NB4 (cell line): ENCODE measurements at regions not wholly inside any gene's neighbourhood (a gene's known extent, or its start where the extent isn't known, plus 50 kb on each side); places are given as distances from the start of the nearest gene placed in this dataset.

Experiments used
- DNase-seq: peaks from one replicate; pipeline ENCODE4 v3.0.0; 2010; ENCODE audit warnings: low read depth
- H3K4me3 ChIP-seq: one replicate; pipeline ENCODE4 v1.5.1; 2011; ENCODE audit warnings: mild to moderate bottlenecking, low read depth, low read length, moderate library complexity
- MYC ChIP-seq: IDR thresholded peaks from 2 replicates; pipeline ENCODE4 v1.6.1; 2011; ENCODE audit warnings: low read depth, low read length
- POLR2A ChIP-seq: IDR thresholded peaks from 2 replicates; pipeline ENCODE4 v1.6.1; 2011; ENCODE audit warnings: mild to moderate bottlenecking; ENCODE audit not compliant: insufficient read length; ENCODE audit errors: extremely low read depth
- TF ChIP-seq, protein P1 (sequence below): IDR thresholded peaks from one replicate; pipeline ENCODE4 v1.5.1; 2012; ENCODE audit warnings: low read depth, low read length
- TF ChIP-seq, protein P2 (sequence below): IDR thresholded peaks from 2 replicates; pipeline ENCODE4 v1.6.1; 2011; ENCODE audit warnings: low read depth, low read length

DNA sequence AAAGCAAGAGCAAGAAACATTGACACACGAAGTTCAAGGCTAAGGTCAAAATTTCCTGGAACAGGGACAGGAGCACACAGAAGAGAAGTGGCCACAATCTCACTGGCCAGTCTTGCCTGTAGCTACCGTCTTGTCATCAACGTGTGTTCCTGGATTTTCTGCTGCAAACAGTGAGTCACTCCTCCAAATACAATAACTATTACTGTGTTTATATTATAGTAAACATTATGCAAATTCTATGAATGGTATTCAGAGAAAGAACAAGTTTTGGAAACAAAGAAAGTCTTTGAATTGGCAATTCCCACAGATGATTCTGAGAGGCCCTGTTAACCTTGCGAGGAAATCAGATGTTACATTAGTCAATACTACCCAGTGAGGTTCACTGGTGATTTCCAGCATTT lies 220.5 kb downstream of the FAM43A start:
- no peak for DNase-seq
- TF ChIP-seq MYC = no peak
- TF ChIP-seq POLR2A = no peak
- TF ChIP-seq, protein P1, sequence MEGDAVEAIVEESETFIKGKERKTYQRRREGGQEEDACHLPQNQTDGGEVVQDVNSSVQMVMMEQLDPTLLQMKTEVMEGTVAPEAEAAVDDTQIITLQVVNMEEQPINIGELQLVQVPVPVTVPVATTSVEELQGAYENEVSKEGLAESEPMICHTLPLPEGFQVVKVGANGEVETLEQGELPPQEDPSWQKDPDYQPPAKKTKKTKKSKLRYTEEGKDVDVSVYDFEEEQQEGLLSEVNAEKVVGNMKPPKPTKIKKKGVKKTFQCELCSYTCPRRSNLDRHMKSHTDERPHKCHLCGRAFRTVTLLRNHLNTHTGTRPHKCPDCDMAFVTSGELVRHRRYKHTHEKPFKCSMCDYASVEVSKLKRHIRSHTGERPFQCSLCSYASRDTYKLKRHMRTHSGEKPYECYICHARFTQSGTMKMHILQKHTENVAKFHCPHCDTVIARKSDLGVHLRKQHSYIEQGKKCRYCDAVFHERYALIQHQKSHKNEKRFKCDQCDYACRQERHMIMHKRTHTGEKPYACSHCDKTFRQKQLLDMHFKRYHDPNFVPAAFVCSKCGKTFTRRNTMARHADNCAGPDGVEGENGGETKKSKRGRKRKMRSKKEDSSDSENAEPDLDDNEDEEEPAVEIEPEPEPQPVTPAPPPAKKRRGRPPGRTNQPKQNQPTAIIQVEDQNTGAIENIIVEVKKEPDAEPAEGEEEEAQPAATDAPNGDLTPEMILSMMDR = no peak
- TF ChIP-seq, protein P2, sequence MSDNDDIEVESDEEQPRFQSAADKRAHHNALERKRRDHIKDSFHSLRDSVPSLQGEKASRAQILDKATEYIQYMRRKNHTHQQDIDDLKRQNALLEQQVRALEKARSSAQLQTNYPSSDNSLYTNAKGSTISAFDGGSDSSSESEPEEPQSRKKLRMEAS = no peak
- no peak overlapping the region for H3K4me3 ChIP-seq

DNA sequence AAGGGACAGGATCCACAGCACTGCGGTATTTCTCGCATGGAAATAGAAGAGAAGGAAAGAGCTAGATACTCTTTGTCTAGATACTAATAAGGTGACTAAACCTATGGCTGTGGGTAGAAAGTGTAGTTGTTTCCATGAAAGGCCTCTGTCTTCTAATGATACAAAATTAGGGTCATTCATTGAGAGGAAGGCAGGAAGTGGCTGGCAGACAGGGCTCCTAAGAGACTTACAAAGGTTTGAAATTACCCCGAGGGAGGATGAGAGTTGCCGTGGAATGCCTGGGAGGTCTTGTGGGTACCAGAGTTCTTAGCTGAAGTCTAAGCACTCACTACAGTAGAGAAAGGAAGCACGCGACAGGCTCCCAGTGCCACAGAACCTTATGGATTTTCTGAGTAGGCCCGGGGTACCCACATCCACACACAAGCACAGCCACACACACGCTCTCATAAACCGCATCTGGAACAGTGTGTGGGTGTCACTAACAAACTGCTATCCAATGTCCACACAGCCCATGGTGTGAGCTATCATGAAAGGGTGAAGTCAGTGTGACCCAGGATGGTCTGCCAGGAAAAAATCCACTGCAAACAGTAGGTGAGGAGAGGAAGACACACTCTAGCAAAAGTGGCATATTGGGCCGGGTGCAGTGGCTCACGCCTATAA lies 221.4 kb downstream of the FAM43A start:
- DNase-seq = peak; percentile 45
- H3K4me3 ChIP-seq = no peak overlapping the region
- TF ChIP-seq MYC (no peak), POLR2A (no peak)
- TF ChIP-seq, protein P1 = no peak
- TF ChIP-seq, protein P2 = no peak

DNA sequence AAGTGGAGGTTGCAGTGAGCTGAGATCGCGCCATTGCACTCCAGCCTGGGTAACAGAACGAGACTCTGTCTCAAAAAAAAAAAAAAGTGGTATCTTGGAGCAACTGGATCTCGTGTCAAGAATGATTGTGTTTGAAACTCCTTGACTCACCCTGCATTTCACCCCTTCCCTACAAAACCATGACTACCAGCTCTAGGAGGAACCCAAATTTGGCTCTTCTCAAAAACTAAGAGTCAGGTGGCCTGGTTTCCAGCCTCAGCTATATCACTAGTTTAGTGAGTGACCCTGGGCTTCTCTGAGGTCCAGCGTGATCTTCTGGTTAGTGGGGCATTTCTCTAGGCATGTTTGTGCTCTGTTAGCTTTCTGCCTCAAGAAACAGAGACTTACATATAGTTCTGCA lies 222.1 kb downstream of the FAM43A start:
- TF ChIP-seq POLR2A = no peak
- TF ChIP-seq, protein P2 = no peak
- TF ChIP-seq, protein P1 = no peak
- TF ChIP-seq MYC = no peak
- no peak for DNase-seq
- H3K4me3 ChIP-seq = no peak overlapping the region

DNA sequence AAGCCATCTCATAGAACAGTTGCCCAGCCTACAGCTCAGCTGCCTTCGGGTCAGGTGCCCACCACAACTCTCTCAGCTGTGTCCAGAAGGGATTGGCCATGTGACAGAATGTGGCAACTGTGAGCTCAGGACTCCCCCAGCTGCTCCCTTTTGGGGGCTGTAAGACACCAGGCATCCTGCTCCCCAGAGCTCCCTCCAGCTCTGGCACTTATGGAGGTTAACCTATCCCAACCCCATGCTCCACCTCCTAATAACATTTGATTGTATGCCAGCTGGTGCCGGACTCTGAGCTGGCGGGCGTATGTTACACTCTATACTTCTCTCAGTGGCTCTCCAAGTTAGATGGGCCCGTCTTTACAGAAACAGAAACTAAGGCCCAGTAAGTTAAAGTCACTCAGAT lies 222.8 kb downstream of the FAM43A start:
- DNase-seq = no peak
- H3K4me3 ChIP-seq = no peak overlapping the region
- TF ChIP-seq POLR2A (no peak), MYC (no peak)
- TF ChIP-seq, protein P2 = no peak
- TF ChIP-seq, protein P1 = no peak

DNA sequence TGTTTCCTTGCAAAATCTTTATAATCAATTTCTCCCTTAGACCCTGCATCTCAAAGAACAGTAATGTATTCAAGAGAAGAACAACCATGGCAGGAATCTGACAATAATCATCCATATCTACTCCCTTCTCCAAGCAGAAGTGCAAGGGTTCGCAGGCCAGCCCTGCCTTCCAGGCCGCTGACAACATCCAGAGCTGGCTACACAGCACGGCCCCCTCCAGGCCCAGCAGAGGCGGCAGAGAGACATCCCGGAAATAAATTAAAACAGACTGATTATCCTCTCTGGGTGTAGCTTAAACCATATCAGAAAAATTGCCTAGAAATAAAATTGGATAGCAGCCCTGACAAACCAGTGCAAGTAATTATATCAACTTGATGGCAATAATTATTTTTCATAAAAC lies 223.3 kb downstream of the FAM43A start:
- no peak overlapping the region for H3K4me3 ChIP-seq
- no peak for DNase-seq
- no peak for TF ChIP-seq MYC
- TF ChIP-seq, protein P2 = no peak
- TF ChIP-seq, protein P1 = no peak

DNA sequence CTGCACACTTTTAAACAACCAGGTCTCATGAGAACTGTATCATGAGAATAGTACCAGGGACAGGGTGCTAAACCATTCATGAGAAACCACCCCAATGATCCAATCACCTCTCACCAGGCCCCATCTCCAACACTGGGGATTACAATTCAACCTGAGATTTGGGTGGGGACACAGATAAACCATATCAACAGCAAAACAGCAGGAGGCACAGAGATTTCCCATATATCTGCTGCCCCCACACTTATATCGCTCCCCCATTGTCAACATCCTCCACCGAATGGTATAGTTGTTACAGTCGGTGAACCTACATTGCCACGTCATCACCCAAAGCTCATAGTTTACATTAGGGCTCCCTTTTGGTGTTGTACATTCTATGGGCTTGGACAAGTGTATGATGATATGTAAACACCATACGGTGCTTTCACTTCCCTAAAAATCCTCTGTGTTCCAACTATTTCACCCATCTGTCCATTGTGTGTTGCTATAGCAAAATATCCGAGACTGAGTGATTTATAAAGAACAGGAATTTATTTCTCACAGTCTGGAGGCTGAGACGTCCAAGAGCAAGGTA lies 224.8 kb downstream of the FAM43A start:
- H3K4me3 ChIP-seq = no peak overlapping the region
- TF ChIP-seq, protein P2 = no peak
- no peak for TF ChIP-seq MYC
- TF ChIP-seq, protein P1 = no peak
- TF ChIP-seq POLR2A = no peak
- no peak for DNase-seq
